Activated CD4-positive, alpha-beta T cell treated with anti-CD3 and anti-CD28 coated beads, Interleukin-2, amount 10 ng/mL, durations not matched to agents 7 days and 5 days (primary cell): ENCODE measurements at regions not wholly inside any gene's neighbourhood (a gene's known extent, or its start where the extent isn't known, plus 50 kb on each side); places are given as distances from the start of the nearest gene placed in this dataset.
"Not testable (repeated sequence)": the region's sequence is repeated elsewhere in the genome, so short reads cannot be mapped to it uniquely, and the experiment has no call there.

Experiments used
- CTCF ChIA-PET: fragments of 350-600 bp; sonication (Branson Sonifier 250); formaldehyde crosslinking; loops from one replicate; lab custom pipeline; 2021; ENCODE audit warnings: antibody characterized with exemption; lab: Charles Lee
- POLR2A ChIA-PET: fragments of 350-600 bp; sonication (Branson Sonifier 250); formaldehyde crosslinking; loops from one replicate; lab custom pipeline; 2021; ENCODE audit warnings: antibody characterized with exemption; lab: Charles Lee
- DNase-seq: peaks from one replicate; pipeline ENCODE4 v3.0.0-alpha.2; 2020
- H3K27ac Mint-ChIP-seq: one replicate; pipeline ENCODE4 v1.8.0; 2021; ENCODE audit warnings: mild to moderate bottlenecking, moderate library complexity, mixed read lengths
- H3K27me3 Mint-ChIP-seq: one replicate; pipeline ENCODE4 v1.8.0; 2021; ENCODE audit warnings: mixed read lengths
- H3K36me3 Mint-ChIP-seq: one replicate; pipeline ENCODE4 v1.8.0; 2021; ENCODE audit warnings: low read depth, mixed read lengths
- H3K4me1 Mint-ChIP-seq: one replicate; pipeline ENCODE4 v1.8.0; 2021; ENCODE audit warnings: mixed read lengths
- H3K4me3 Mint-ChIP-seq: one replicate; pipeline ENCODE4 v1.8.0; 2021; ENCODE audit warnings: mild to moderate bottlenecking, moderate library complexity, mixed read lengths
- H3K9me3 Mint-ChIP-seq: one replicate; pipeline ENCODE4 v1.8.0; 2021; ENCODE audit warnings: mixed read lengths

- ChIA-PET CTCF (interaction anchor here (1.4 kb wide), 1 partner anchor 18 kb away, joined by 3 read pairs; no protein-coding TSS in a partner anchor), POLR2A (no interaction called here)
- Mint-ChIP-seq H3K27ac (no peak overlapping the region), H3K27me3 (peaks cover 35% of the 10 kb centered on the region), H3K4me3 (no peak overlapping the region), H3K4me1 (peaks cover 10% of the 10 kb centered on the region), H3K36me3 (no peaks in the 10 kb centered on the region), H3K9me3 (no peaks in the 10 kb centered on the region)
- no peak for DNase-seq
These were observed 130.4 kb upstream of the CLINT1 start for GRCh38 chr5:157989296-157989695.

GRCh38 chr5:157987259-157987658 is 128.3 kb upstream of the CLINT1 start:
- H3K9me3 Mint-ChIP-seq = no peaks in the 10 kb centered on the region
- no peaks in the 10 kb centered on the region for H3K4me1 Mint-ChIP-seq
- H3K4me3 Mint-ChIP-seq = no peak overlapping the region
- DNase-seq = no peak
- ChIA-PET CTCF (interaction anchor here (1.1 kb wide), 1 partner anchor 28 kb away, joined by 3 read pairs; no protein-coding TSS in a partner anchor), POLR2A (no interaction called here)
- H3K27me3 Mint-ChIP-seq = peaks cover 33% of the 10 kb centered on the region
- H3K27ac Mint-ChIP-seq = no peak overlapping the region
- no peaks in the 10 kb centered on the region for H3K36me3 Mint-ChIP-seq

GRCh38 chr5:157986431-157986990 is 127.6 kb upstream of the CLINT1 start:
- Mint-ChIP-seq H3K27me3 (peaks cover 28% of the 10 kb centered on the region), H3K4me3 (no peak overlapping the region), H3K27ac (no peak overlapping the region), H3K4me1 (no peaks in the 10 kb centered on the region), H3K36me3 (no peaks in the 10 kb centered on the region), H3K9me3 (no peaks in the 10 kb centered on the region)
- no peak for DNase-seq
- CTCF ChIA-PET = interaction anchor here (1.1 kb wide), 1 partner anchor 29 kb away, joined by 3 read pairs; no protein-coding TSS in a partner anchor
- POLR2A ChIA-PET = no interaction called here

DNA sequence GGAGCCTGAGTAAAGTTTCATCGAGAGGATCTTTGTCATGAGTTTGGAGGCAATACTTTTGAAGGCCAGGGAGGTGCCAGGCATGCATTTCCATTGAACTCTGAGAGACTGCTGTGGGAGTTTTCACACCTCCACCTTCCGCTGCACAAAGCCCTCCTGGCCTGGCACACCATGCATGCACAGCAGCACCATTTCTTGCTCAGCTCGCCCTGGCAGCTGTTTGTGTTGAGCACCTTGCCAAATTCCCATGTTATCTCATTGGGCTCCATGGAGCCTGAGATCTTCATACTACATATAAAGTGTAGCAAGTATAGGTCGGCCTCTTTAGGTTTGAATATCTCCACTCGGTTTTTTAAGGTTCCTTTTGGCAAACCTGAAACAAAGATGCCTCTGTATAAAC is 125.7 kb upstream of the CLINT1 start:
- CTCF ChIA-PET = no interaction called here
- no peak overlapping the region for H3K27ac Mint-ChIP-seq
- H3K9me3 Mint-ChIP-seq = no peaks in the 10 kb centered on the region
- no peaks in the 10 kb centered on the region for H3K4me1 Mint-ChIP-seq
- POLR2A ChIA-PET = no interaction called here
- no peak for DNase-seq
- H3K4me3 Mint-ChIP-seq = no peak overlapping the region
- peaks cover 23% of the 10 kb centered on the region for H3K27me3 Mint-ChIP-seq
- no peaks in the 10 kb centered on the region for H3K36me3 Mint-ChIP-seq

- H3K27ac Mint-ChIP-seq = no peak overlapping the region
- CTCF ChIA-PET = no interaction called here
- no peaks in the 10 kb centered on the region for H3K4me1 Mint-ChIP-seq
- H3K9me3 Mint-ChIP-seq = no peaks in the 10 kb centered on the region
- H3K36me3 Mint-ChIP-seq = no peaks in the 10 kb centered on the region
- DNase-seq = no peak
- POLR2A ChIA-PET = no interaction called here
- no peak overlapping the region for H3K4me3 Mint-ChIP-seq
- H3K27me3 Mint-ChIP-seq = peaks cover 17% of the 10 kb centered on the region
These were observed 125.1 kb upstream of the CLINT1 start for GRCh38 chr5:157983906-157984551.

- CTCF ChIA-PET = no interaction called here
- no peaks in the 10 kb centered on the region for H3K9me3 Mint-ChIP-seq
These were observed 119.1 kb upstream of the CLINT1 start for GRCh38 chr5:157978061-157978460.

GRCh38 chr5:157976429-157976828 is 117.5 kb upstream of the CLINT1 start:
- DNase-seq = no peak
- Mint-ChIP-seq H3K4me3 (no peak overlapping the region), H3K36me3 (no peaks in the 10 kb centered on the region), H3K27ac (no peak overlapping the region), H3K9me3 (no peaks in the 10 kb centered on the region), H3K4me1 (no peaks in the 10 kb centered on the region), H3K27me3 (peaks cover 33% of the 10 kb centered on the region)
- POLR2A ChIA-PET = no interaction called here
- CTCF ChIA-PET = interaction anchor here (1.3 kb wide), 1 partner anchor 27 kb away, joined by 3 read pairs; no protein-coding TSS in a partner anchor

More at GRCh38 chr5:157978061-157978460, 119.1 kb upstream of the CLINT1 start:
- Mint-ChIP-seq H3K4me1 (no peaks in the 10 kb centered on the region), H3K36me3 (no peaks in the 10 kb centered on the region), H3K27ac (no peak overlapping the region), H3K4me3 (no peak overlapping the region), H3K27me3 (peaks cover 33% of the 10 kb centered on the region)
- DNase-seq = no peak
- POLR2A ChIA-PET = no interaction called here

DNA sequence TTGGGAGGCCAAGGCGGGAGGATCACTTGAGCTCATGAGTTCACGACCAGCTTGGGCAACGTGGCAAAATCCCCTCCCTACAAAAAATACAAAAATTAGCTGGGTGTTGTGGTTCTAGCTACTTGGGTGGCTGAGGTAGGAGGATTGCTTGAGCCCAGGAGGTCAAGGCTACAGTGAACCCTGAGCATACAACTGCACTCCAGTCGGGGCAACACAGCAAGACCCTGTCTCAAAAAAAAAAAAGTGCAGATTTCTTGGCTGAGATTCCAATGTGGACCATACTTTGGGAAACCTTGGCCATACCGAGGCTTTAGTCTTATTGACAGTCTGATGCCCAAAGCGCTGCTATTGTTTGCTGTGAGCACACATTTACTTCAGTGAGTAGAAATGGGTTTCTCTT is 113.6 kb upstream of the CLINT1 start:
- Mint-ChIP-seq H3K36me3 (no peaks in the 10 kb centered on the region), H3K27ac (no peak overlapping the region), H3K27me3 (peaks cover 30% of the 10 kb centered on the region), H3K4me1 (no peaks in the 10 kb centered on the region), H3K9me3 (no peaks in the 10 kb centered on the region), H3K4me3 (no peak overlapping the region)
- ChIA-PET CTCF (interaction anchor here (1.3 kb wide), 1 partner anchor 11 kb away, joined by 5 read pairs; no protein-coding TSS in a partner anchor), POLR2A (no interaction called here)
- no peak for DNase-seq

DNA sequence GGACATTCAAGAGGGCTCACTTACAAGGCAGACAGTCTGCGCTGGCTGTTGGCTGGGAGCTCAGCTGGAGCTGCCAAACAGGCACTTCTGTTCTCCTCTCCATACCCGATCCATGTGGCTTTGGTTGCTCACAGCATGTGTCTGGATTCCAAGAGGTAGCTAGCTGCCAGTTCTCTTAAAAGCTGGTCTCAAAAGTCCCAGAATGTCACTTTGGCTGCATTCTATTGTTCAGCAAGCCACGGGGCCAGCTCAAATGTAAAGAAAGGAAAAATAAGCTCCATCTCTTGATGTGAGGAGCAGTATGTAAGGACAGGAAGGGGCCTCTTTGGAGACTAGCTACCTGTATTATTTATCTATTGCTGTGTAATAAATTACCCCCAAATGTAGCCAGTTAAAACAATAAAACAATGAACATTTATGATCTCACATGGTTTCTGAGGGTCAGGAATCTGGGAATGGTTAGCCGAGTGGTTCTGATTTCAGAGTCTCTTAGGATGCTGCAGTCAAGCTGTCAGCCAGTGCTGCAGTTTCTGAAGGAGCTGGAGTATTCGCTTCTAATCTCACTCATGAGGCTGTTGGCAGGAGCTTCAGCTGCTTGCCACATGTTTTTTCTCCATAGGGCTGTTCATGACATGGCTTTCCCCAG is 112.7 kb upstream of the CLINT1 start:
- H3K36me3 Mint-ChIP-seq = no peaks in the 10 kb centered on the region
- POLR2A ChIA-PET = no interaction called here
- H3K27me3 Mint-ChIP-seq = peaks cover 26% of the 10 kb centered on the region
- no peaks in the 10 kb centered on the region for H3K4me1 Mint-ChIP-seq
- H3K9me3 Mint-ChIP-seq = no peaks in the 10 kb centered on the region
- no peak overlapping the region for H3K27ac Mint-ChIP-seq
- DNase-seq = no peak
- CTCF ChIA-PET = interaction anchor here (1.3 kb wide), 1 partner anchor 10 kb away, joined by 5 read pairs; no protein-coding TSS in a partner anchor
- no peak overlapping the region for H3K4me3 Mint-ChIP-seq

DNA sequence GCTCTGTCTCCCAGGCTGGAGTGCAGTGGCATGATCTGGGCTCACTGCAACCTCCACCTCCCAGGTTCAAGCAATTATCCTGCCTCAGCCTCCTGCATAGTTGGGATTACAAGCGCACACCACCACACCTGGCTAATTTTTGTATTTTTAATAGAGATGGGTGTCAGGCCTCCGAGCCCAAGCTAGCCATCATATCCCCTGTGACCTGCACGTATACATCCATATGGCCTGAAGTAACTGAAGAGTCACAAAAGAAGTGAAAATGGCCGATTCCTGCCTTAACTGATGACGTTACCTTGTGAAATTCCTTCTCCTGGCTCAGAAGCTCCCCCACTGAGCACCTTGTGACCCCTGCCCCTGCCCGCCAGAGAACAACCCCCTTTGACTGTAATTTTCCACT is 109.6 kb upstream of the CLINT1 start:
- H3K27ac Mint-ChIP-seq, H3K4me1 Mint-ChIP-seq, H3K4me3 Mint-ChIP-seq, POLR2A ChIA-PET, DNase-seq, CTCF ChIA-PET, H3K36me3 Mint-ChIP-seq, H3K9me3 Mint-ChIP-seq, H3K27me3 Mint-ChIP-seq: not testable (repeated sequence)

DNA sequence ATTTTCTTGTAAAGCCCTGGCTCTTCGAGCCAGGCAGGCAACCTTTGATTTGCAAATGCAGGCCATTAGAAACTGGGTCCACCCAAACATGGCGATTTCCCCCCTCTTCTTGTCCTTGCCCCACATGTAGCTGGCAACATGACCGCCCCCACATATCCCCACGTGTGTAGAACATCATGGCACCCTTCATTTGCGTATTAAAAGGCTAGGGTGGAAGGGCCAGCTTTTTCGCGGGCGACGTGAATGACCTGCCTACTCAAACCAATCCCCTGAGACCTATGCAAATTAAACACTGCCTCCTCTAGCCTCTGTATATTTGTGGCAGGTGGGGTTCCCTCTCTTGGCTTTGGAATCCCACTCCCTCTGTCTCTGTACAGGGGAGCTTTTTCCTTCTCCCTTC is 107.0 kb upstream of the CLINT1 start:
- no peaks in the 10 kb centered on the region for H3K9me3 Mint-ChIP-seq
- POLR2A ChIA-PET = no interaction called here
- H3K4me1 Mint-ChIP-seq = no peaks in the 10 kb centered on the region
- H3K4me3 Mint-ChIP-seq = no peak overlapping the region
- DNase-seq = no peak
- H3K27ac Mint-ChIP-seq = no peak overlapping the region
- peaks cover 9% of the 10 kb centered on the region for H3K27me3 Mint-ChIP-seq
- no peaks in the 10 kb centered on the region for H3K36me3 Mint-ChIP-seq
- CTCF ChIA-PET = no interaction called here

GRCh38 chr5:157965040-157965678 is 106.2 kb upstream of the CLINT1 start:
- H3K4me3 Mint-ChIP-seq = no peak overlapping the region
- no peaks in the 10 kb centered on the region for H3K36me3 Mint-ChIP-seq
- no peaks in the 10 kb centered on the region for H3K9me3 Mint-ChIP-seq
- ChIA-PET CTCF (interaction anchor here (0.7 kb wide), 1 partner anchor 635 kb away, joined by 3 read pairs; no protein-coding TSS in a partner anchor), POLR2A (no interaction called here)
- H3K4me1 Mint-ChIP-seq = no peaks in the 10 kb centered on the region
- peaks cover 12% of the 10 kb centered on the region for H3K27me3 Mint-ChIP-seq
- H3K27ac Mint-ChIP-seq = no peak overlapping the region
- DNase-seq = no peak

DNA sequence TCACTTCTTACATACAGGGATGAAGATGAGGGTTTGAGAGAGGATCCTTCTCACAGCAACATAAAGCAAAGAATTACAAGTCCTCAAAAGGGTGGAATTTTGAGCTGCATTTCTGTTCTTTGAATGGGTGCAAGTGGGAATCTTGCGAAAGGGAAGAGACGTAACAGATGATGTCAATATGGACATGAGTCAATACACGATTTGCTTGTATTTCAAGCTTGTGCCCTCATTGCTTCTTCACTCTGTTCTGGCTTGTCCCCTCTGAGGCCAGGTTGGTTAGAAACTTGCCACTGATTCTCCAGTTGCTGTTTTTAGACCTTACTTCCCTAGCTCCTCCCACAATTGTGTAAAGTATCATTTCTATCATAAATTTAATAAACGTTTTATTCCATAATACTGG is 104.8 kb upstream of the CLINT1 start:
- CTCF ChIA-PET = no interaction called here
- peaks cover 12% of the 10 kb centered on the region for H3K27me3 Mint-ChIP-seq

More for the DNA sequence above, 104.8 kb upstream of the CLINT1 start:
- POLR2A ChIA-PET = no interaction called here
- H3K9me3 Mint-ChIP-seq = no peaks in the 10 kb centered on the region
- no peaks in the 10 kb centered on the region for H3K36me3 Mint-ChIP-seq
- no peak overlapping the region for H3K4me3 Mint-ChIP-seq
- H3K27ac Mint-ChIP-seq = no peak overlapping the region
- DNase-seq = no peak
- no peaks in the 10 kb centered on the region for H3K4me1 Mint-ChIP-seq
